GM21529 (cell line): ENCODE measurements at regions not wholly inside any gene's neighbourhood (a gene's known extent, or its start where the extent isn't known, plus 50 kb on each side); places are given as distances from the start of the nearest gene placed in this dataset.
A peak's percentile ranks its signal among the peaks of the same experiment; 100 is the strongest.

Experiments used
- ATAC-seq: cut with Tn5 transposase; IDR thresholded peaks from one replicate; pipeline ENCODE4 v1.9.1; 2021; ENCODE audit not compliant: unreplicated experiment

DNA sequence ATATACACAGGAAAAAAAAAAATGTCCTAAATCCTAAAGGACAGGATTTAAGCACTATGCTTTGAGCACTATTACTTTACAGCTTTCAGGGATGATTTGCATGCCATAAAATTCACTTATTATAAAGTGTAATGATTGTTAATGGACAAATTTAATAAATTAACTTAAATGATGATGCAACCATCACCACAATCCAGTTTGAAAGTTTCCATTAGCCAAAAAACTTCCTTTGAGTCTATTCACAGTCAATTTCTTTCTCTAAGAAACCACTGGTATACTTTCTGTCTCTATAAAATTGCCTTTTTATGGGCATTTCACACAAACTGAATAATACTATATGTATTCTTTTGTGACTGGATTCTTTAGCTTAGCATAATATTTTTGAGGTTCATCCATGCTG, 111.1 kb upstream of the RIOK3 start:
- no peak for ATAC-seq

DNA sequence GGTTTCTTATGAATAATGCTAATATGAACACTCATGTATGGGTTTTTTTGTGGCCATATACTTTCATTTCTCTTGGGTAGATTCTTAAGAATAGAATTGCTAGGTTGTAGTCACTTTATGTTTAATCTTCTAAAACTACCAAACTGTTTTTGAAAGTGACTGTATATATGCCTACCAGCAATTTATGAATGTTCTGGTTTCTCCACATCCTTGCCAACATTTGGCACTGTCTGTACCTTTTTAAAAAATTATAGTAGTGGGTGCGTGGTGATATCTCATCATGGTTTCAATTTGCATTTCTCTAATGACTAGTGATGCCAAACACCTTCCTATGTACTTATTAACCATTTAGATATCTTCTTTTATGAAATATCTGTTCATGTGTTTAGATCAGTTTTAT, 110.6 kb upstream of the RIOK3 start:
- no peak for ATAC-seq

DNA sequence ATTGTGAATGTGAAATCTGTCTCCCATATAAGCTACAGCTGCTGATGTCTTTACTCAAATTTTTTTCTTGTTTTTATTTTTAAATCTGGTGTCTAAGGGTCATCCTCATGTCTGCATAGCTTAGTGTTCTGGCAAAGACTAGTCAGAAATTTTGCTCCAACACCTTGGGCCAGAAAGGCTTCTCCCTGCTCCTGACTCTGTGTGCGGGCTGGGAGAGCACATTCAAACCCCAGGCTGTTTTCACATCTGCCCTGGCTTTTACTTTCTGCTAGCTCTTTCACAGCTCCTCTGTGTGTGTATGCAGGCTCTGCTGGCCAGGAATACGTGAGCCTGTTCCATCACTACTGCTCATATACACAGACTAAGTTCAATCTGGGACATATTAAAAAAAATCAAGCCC, 102.9 kb upstream of the RIOK3 start:
- ATAC-seq = no peak

DNA sequence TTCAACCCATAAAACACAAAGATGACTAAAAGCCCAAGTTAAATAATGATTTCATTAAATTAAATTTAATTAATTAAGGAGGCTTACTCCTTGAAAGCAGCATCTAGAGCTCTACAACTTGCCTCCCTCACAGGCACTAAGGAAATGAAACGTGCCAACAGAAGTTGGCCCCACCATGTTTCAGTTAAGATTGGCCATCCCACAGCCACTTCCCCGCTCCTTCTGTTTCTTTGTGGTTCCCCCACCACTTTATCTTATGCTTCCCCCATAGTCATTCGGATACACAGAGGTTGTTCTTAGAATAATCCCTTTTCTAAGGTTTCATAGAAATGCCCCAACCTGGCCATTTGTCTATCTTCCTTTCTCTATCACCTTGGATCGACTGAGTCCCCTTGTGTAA, 101.6 kb upstream of the RIOK3 start:
- no peak for ATAC-seq

DNA sequence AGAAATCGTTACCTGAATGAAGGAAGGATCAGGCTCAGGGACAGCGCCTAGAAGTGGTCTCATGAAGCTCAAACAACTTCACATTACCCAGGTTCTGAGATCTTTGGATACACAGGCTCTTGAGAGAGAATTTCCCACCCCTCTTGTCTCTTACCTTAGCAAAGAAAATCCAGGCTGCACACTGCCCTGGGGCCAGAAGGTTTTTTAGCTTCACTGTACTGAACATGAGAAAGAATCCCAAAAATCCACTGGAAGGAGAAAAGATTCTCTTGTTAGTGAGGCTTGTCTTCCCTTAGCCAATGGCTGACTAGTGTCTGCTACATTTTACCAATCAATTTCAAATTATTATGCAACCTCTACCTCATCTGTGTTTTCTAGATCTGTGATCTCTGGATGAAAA, 101.0 kb upstream of the RIOK3 start:
- no peak for ATAC-seq

DNA sequence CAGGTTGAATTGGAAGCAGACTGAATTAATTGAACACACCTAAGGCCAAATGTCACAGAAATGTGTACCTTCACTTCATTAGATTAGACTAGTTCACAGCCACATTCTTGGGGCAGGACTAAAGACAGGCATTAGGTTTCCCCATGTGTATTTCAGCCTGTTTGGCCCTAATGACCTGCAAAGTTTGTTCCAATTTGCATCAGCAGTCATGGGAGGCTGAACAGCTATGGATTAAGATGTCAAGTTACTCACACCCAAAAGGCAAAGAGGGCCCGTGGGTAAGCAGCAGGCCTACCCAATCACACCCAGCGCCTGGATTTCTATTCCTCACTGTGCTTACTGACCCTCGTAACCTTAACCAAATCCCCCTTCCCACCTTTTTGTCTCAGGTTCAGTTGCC, 99.6 kb upstream of the RIOK3 start:
- peak; percentile 48 for ATAC-seq

DNA sequence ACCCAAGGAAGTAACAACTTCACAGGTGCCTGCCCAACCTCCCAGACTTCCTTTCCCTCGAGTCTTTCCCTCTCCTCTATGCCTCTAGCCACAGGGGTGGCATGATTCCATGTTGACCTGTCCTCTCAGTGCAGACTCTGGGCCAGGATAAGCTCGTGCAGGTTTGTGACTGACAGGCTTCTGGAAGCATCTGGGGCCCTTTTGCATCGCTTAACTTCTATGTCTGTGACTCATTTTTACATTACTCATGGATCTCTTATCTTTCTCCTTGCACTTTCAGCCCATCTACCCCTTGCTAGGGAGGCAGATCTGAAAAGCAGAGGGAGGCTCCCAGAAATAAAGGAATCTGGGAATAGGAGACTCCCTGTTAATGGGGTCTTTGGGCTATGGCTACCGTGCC, 98.5 kb upstream of the RIOK3 start:
- ATAC-seq = no peak

DNA sequence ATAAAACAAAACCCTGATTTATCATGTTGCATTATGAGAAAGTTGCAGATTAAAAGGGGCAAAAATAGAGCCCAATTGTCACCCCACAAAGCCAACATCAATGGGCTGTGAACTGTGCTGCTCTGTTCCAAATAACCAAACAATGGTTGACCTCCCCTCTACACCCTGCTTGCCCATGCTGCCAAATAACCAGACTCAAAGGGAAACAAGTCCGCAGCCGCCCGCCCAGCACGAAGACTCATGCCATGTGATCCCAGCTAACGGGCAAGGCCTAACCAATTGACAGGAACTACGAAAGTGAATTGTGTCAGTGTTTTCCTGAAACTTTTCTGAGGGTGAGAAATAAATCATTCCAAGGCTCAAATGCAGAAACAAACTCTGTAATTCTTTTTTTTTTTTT, 97.9 kb upstream of the RIOK3 start:
- ATAC-seq = no peak

DNA sequence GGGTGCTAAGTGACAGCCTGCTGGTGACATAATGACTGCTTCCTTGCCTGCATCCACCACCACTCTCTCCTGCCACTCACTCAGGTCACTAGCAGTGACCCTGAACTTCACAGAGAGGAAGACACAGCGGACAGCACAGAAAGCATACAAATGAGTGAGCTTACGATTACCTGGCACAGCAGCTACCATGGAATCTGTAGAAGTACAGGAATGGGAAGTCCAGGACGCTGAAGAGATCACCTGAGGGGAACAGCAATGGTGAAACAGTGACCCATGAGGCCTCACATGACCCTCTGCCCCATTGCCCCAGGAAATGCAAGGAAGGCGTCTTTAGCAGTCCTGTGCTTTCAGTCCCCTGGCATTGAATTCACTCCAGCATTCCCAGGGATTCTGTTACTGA, 96.7 kb upstream of the RIOK3 start:
- no peak for ATAC-seq

DNA sequence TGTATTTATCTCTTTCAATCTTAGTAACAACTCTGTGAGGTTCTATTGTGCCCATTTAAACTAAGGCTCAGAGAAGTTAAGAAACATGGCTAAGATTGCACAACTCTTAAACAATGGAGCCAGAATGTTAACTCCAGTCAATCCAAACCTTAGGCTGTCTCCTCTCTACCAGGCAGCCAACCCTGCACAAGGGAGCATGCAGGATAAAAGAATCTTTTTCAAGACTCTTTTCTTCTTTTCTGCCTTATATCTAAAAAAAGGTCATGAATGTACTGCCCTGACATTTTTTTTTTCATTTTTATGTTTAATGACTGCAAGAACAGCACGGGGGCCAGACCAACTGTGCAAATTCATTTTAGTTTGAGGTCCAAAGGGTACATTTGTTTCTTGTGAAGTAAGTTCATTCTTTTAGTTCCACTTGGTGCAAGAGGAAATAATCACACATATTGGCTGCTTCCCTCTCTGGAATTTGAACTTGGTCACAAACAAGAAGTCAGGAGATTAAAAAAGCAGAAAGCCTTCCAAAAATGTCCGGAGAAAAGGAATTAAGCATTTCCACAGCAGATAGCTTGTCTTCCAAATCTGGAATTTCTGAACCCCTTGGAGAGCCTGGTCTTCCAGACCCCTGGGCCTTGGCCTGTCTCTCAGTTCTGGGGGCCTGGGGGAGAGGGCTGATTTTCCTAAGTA, 96.0 kb upstream of the RIOK3 start:
- no peak for ATAC-seq

DNA sequence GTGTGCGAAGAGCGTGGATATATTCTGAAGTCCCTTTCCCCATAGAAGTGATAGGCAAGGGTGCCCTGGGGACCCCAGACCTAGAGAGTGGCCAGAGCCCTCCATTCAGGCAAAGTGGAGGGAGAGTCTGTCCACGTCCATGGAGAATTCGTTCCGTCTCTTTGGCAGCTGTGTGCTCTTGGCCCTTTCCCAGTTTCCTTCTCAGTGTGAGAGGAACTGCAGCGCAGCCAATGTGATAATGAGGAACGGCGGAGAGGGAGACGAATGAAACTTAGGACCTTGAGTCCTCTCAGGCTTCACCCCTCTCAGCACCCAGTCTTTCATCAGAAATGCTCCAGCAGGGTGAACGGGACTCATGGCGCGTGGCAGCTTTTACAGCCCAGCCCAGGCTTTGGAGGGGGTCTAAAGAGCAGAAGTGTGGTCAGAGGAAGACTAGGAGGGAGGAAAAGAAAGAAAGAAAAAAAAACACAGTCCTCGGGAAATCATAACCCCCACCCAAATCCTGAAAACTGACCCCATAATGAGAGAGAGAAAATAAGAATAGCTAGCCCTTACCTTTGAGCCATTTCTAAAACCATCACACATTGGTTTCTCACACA, 95.0 kb upstream of the RIOK3 start:
- ATAC-seq = no peak

DNA sequence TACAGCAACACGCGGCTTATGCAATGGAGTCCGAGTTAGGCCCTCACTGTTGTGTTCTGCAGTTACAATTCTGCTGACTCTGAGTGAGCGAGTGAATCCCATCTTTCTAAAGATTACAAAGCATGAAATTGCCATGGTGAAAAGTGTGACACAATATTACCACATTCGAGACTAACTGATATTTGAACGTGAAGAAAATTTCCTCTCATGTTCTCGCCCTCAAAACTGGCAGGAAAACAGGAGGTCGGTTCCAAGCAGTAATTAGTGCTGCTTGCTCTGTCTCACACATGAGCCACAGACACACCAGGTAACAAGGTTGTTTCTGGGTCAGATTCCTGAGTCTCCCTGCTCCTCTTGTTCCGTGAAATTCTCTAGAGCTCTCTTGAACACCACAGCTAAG, 93.7 kb upstream of the RIOK3 start:
- ATAC-seq = no peak

DNA sequence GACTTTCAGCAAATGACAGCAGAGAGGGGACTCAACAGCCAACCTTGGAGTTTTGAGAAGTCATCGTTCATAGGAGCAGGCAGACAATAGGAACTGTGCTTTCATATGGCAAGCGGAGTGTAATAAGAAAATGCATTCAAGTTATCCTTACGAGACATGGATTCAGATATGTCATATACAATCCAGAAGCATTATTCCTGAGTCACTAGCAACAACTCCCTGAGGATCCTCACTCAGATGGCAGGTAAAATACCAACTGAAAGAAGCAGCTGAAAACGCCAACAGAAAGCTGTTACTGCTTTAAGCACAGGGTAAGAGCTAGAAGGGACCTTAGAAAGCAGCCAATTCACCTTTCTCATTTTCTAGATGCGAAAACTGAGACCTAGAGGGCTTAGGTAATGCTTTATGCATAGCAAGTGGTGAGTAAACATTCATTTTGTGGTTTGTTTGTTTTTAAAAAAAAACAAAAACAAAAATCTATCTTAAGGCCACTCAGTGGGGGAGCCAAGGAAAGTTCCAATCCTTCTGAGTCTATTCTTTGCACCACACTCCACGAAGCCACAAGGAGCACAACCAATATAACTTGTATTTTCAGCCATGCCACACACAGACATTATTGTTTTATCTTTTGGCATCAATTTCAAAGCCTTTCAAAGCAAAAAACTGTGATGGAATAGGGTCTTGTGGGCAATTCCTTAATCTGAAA, 89.1 kb upstream of the RIOK3 start:
- ATAC-seq = no peak

DNA sequence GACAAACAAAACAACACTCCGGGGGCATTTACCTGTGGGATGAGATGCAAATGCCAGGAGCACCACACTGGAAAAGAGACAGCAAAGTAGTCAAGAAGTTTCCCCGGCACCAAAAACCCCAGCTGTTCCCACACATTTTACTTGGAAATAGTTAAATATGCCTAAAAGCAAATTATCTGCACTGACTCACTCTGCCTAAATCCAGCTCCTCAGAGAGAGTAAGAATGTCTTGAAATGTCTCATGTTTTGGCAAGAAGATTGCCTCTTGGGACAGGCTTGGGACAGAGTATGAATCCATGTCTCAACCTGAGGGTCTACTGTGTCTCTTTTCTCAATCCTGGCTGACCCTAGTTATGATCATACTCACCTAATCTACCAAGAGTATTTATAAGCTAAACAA, 87.5 kb upstream of the RIOK3 start:
- ATAC-seq = no peak

DNA sequence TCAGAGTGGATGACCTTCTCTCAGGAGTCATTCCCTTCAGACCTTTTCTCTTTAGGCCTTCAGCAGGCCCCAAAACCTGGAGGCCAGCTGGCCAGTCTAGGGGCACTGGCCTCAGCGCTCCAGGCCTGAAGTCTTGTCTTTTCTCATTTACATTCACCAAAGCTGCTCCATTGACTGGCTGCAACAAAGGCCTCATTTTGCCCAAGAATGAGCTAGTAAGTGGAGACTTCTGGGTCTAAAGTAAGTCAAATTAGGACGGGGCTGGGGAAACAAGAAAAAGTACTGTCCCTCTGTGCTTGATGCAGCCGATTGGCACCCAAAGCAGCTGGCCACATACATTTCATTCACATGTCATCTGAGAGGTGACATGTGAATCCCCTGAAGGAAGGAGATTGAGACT, 83.8 kb upstream of the RIOK3 start:
- ATAC-seq = no peak

DNA sequence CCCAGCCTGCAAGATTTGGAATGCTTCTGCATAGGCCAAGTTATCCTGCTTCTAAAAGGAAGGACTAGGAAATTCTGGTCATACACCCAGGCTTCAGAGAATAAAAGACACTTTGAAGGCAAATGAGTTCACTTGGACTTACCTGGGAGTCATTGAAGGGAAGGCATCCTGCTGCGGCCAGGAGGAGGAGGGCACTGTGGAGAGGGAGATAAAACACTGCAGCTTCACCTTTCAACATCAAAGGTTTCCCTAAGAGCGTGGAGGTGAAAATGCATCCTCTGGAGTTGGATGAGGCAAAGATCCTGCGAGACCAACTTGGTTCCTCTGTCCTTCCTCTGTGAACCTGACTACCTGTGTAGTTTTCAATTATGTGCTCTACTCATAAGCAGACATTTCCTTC, 79.5 kb upstream of the RIOK3 start:
- ATAC-seq = no peak

DNA sequence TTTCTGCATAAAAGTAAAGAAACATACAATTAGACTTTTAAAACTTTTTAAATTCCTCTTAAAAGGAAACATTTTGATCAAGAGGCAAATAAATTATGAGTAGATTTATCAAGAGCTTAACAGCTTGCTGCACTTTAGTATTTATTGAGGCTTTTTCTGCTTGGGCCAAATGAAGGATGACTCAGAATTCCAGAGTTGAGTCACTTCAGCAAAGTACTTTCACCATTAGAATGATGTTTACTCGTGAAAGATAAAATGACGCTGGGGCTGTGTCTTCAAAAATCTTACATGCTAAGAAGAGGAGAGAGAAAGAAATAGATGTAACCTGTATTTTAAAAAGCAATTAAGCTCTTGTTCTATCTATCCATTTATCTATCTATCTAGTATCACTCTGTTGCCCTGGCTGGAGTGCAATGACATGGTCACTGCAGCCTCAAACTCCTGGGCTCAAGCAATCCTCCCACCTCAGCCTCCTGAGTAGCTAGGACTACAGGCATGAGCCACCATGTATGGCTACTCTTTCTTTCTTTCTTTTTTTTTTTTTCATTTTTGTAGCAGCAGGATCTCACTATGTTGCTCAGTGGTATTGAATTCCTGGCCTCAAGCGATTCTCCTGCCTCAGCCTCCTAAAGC, 75.3 kb upstream of the RIOK3 start:
- no peak for ATAC-seq

DNA sequence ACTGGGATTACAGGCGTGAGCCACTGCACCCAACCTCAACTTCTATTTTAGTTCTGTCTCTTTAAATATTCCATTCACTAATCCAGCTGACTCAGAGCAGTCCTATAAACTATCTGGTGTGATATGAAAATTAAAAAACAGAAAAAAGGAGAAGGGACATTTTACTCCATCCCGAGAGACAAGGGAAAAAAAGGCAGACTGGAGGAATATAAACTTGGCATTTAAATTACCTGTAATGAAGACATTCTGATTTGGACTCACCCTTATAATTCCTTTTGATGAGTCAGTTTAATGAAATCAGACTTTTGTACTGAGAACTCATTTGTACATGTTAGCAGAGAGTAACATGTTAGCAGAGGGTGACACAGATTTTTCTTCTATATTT, 74.8 kb upstream of the RIOK3 start:
- no peak for ATAC-seq

DNA sequence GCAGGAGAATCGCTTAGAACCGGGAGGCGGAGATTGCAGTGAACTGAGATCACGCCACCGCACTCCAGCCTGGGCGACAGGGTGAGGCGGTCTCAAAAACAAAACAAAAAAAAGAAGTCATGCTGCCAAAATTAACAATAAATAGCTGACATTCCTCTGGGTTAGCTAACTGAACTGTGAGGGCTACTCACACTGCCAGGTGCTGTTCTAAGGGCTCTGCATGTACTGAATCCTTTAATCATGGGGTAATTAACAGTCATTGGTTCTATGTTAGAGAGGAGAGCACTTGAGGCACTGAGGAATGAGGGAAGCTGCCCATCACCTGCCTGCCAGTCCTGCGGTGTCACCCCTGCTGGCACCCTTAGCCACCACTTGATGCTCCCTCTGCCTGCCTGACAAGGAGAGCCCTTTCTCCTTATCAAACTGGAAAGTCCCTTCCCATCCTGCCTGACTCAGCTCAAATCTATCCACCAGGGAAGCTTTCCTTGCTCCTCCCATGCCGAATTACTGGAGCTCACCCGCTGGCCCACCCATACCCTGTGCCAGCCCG, 73.0 kb upstream of the RIOK3 start:
- ATAC-seq = no peak

DNA sequence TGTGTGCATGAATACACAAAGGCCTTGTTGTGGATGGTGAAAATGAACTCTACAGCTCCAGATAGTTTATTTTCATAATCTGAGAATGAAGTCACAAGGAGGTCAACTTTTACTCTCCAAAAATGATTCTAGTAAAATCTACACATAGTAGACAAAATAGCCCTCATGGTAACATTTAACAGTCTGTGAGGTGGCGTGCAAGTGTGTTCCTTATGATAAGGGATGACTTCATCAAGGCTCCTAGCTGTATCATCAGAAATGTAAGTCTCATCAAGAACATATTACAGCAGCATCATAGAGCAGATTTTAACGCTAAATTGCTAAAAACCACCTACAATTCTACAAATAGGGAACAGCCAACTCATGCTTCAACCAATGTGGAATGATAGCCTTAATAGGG, 72.3 kb upstream of the RIOK3 start:
- ATAC-seq = no peak

DNA sequence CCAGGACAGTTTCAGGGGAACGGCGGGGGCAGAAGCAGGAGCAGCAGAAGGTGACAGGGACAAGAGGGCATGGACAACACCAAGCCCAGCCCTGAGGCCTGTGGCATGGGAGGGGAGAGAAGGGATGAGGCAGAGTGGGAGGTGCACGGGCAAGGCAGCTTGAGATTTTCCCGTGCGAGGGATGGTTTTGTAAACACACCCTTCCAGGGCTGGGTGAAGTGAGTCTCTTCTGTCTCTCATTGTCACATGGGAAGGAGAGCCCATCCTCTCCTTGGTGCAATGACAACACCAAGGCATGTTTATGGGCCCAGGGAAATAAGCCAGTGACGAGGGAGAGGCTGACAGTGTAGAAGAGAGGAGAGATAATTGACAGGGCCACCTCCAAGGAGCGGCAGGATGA, 69.6 kb upstream of the RIOK3 start:
- ATAC-seq = no peak
